Lower leg skin (tissue), 3 donors: ENCODE measurements at regions not wholly inside any gene's neighbourhood (a gene's known extent, or its start where the extent isn't known, plus 50 kb on each side); places are given as distances from the start of the nearest gene placed in this dataset.

Source experiments
- CTCF ChIP-seq, 3 donors: fragments of 450-650 bp; IDR thresholded peaks; one replicate each; pipeline ENCODE4 v1.5.1; 2016; ENCODE audit warnings: antibody characterized with exemption in 3 of 3, mild to moderate bottlenecking in 3 of 3, moderate library complexity in 2 of 3
- POLR2A ChIP-seq, 2 donors: fragments of 450-650 bp; IDR thresholded peaks; one replicate each; pipeline ENCODE4 v1.6.1; 2016 to 2017; ENCODE audit warnings: antibody characterized with exemption in 2 of 2, mild to moderate bottlenecking in 1 of 2, moderate library complexity in 1 of 2

GRCh38 chr12:46484396-46485061 lies 112.0 kb upstream of the SLC38A2 start:
- TF ChIP-seq CTCF (IDR thresholded peaks at IDR 0.05), result no peak
- TF ChIP-seq POLR2A (IDR thresholded peaks at IDR 0.05), result no peak
